ENCODE measurements at regions not wholly inside any gene's neighbourhood (a gene's known extent, or its start where the extent isn't known, plus 50 kb on each side); places are given as distances from the start of the nearest gene placed in this dataset.

GRCh38 chr3:88225326-88226008 is 75.7 kb downstream of the C3orf38 start:
- TF ChIP-seq, protein P1, sequence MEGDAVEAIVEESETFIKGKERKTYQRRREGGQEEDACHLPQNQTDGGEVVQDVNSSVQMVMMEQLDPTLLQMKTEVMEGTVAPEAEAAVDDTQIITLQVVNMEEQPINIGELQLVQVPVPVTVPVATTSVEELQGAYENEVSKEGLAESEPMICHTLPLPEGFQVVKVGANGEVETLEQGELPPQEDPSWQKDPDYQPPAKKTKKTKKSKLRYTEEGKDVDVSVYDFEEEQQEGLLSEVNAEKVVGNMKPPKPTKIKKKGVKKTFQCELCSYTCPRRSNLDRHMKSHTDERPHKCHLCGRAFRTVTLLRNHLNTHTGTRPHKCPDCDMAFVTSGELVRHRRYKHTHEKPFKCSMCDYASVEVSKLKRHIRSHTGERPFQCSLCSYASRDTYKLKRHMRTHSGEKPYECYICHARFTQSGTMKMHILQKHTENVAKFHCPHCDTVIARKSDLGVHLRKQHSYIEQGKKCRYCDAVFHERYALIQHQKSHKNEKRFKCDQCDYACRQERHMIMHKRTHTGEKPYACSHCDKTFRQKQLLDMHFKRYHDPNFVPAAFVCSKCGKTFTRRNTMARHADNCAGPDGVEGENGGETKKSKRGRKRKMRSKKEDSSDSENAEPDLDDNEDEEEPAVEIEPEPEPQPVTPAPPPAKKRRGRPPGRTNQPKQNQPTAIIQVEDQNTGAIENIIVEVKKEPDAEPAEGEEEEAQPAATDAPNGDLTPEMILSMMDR (conservative IDR thresholded peaks at IDR 0.05 in 1 of 2, IDR thresholded peaks at IDR 0.05 in 1 of 2; ENCODE audit: extremely low read depth in 1 of 2, insufficient read depth in 1 of 2, low read depth in 1 of 2, low read length in 2 of 2), result no peak
- TF ChIP-seq EZH2 (IDR thresholded peaks at IDR 0.05; ENCODE audit: borderline replicate concordance, low read length), result no peak

Data from mammary epithelial cell (primary cell).